ENCODE measurements at regions not wholly inside any gene's neighbourhood (a gene's known extent, or its start where the extent isn't known, plus 50 kb on each side); places are given as distances from the start of the nearest gene placed in this dataset.

- Mint-ChIP-seq H3K27ac (no peak overlapping the region), H3K4me3 (no peak overlapping the region), H3K9me3 (peaks cover 43% of the 10 kb centered on the region), H3K4me1 (peaks cover 9% of the 10 kb centered on the region), H3K36me3 (peaks cover 10% of the 10 kb centered on the region), H3K27me3 (ENCODE audit: low read depth) (no peaks in the 10 kb centered on the region)
- DNase-seq (ENCODE audit: low spot score in 2 of 2, unreplicated experiment in 2 of 2): no peak
- no peak for TF ChIP-seq CTCF (IDR thresholded peaks at IDR 0.05; ENCODE audit: unreplicated experiment)
Observed at GRCh38 chr2:150791567-150791966, 304.1 kb upstream of the RND3 start.

- TF ChIP-seq CTCF (IDR thresholded peaks at IDR 0.05; ENCODE audit: unreplicated experiment): no peak
- H3K4me3 Mint-ChIP-seq: no peak overlapping the region
- H3K36me3 Mint-ChIP-seq: peaks cover 8% of the 10 kb centered on the region
- H3K27ac Mint-ChIP-seq: no peak overlapping the region
- no peak for DNase-seq (ENCODE audit: low spot score in 2 of 2, unreplicated experiment in 2 of 2)
- no peaks in the 10 kb centered on the region for H3K27me3 Mint-ChIP-seq (ENCODE audit: low read depth)
- H3K4me1 Mint-ChIP-seq: peaks cover 9% of the 10 kb centered on the region
- H3K9me3 Mint-ChIP-seq: peaks cover 29% of the 10 kb centered on the region
Observed at GRCh38 chr2:150789376-150789905, 302.0 kb upstream of the RND3 start.

DNA sequence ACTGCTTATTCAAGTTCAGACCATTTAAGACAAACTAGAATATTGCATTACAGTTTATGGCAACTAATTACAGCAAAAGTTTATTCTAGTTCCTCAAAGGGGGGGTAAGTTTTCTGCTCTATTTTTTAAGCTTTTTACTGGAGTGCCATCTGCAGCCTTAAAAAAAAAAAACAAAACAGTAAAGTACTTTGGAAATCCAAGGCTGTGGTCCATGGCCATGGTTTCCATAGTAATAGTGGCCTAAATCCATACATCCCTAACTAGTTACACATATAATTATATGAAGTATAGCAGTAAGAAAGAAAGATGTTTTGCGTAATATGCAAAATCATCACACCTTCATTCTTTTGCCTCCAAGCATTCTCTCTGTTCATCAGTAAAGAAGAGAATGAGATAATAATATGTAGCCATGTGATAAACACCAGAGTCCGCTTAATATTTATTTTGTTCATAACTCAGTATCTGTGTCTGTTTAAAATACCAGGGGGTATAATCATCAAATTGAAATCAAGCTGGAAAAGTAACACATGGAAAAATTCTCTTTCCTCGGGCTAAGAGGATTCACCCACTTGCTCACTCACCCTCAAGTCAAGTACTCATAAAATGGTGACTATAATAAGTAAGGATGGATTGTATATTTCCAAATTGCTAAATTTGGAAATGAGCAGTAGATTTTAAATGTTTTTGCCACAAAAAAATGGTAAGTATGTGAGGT lies 301.1 kb upstream of the RND3 start:
- peaks cover 8% of the 10 kb centered on the region for H3K36me3 Mint-ChIP-seq
- no peak for DNase-seq (ENCODE audit: low spot score in 2 of 2, unreplicated experiment in 2 of 2)
- H3K4me3 Mint-ChIP-seq: no peak overlapping the region
- peaks cover 20% of the 10 kb centered on the region for H3K9me3 Mint-ChIP-seq
- TF ChIP-seq CTCF (IDR thresholded peaks at IDR 0.05; ENCODE audit: unreplicated experiment): no peak
- no peaks in the 10 kb centered on the region for H3K27me3 Mint-ChIP-seq (ENCODE audit: low read depth)
- peaks cover 12% of the 10 kb centered on the region for H3K4me1 Mint-ChIP-seq
- H3K27ac Mint-ChIP-seq: no peak overlapping the region

DNA sequence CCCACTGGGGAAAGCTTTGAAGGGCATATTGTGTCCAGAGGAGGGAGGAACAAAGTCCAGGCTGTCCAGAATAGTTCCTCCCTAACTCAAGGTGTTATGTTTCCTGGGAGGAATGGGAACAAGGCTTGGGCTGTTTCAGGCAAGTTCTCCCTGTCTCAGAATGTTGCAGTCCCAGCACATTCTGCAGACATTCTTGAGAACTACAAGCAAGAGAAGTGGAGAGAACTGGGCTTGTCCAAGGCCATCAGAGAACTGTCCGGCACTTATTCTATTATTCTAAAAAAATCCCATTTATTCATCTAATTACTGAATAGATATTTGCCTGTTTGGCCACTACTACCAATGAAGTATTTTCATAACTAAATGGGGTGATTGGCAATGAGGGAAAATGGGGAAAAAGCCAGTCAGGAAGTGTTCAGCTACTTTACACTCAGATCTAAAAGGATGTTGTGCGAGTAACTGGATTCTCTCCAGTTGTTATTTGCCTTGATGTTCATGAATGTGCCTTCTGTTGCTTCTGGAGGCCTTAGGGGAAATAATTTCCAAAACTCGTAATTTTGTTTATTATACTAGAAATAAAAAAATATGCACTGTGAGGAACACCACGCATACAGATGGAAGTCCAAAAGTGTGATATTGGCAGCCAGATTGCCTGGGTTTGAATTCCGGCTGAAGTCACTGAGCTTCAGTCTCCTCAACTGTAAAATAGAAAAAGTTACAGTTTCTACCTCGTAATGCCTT lies 300.1 kb upstream of the RND3 start:
- DNase-seq (ENCODE audit: low spot score in 2 of 2, unreplicated experiment in 2 of 2): no peak
- Mint-ChIP-seq H3K9me3 (peaks cover 16% of the 10 kb centered on the region), H3K27me3 (ENCODE audit: low read depth) (no peaks in the 10 kb centered on the region), H3K4me3 (no peak overlapping the region), H3K4me1 (peaks cover 12% of the 10 kb centered on the region), H3K36me3 (peaks cover 3% of the 10 kb centered on the region), H3K27ac (no peak overlapping the region)
- no peak for TF ChIP-seq CTCF (IDR thresholded peaks at IDR 0.05; ENCODE audit: unreplicated experiment)

- peaks cover 2% of the 10 kb centered on the region for H3K9me3 Mint-ChIP-seq
- no peaks in the 10 kb centered on the region for H3K27me3 Mint-ChIP-seq (ENCODE audit: low read depth)
- TF ChIP-seq CTCF (IDR thresholded peaks at IDR 0.05; ENCODE audit: unreplicated experiment): no peak
- peaks cover 30% of the 10 kb centered on the region for H3K4me1 Mint-ChIP-seq
- DNase-seq (ENCODE audit: low spot score in 2 of 2, unreplicated experiment in 2 of 2): no peak
- H3K36me3 Mint-ChIP-seq: no peaks in the 10 kb centered on the region
- no peak overlapping the region for H3K4me3 Mint-ChIP-seq
- no peak overlapping the region for H3K27ac Mint-ChIP-seq
Observed at GRCh38 chr2:150784389-150784788, 296.9 kb upstream of the RND3 start.

Measured in mesothelial cell of epicardium (in vitro differentiated cells).